ENCODE measurements at regions not wholly inside any gene's neighbourhood (a gene's known extent, or its start where the extent isn't known, plus 50 kb on each side); places are given as distances from the start of the nearest gene placed in this dataset.
"Not testable (repeated sequence)": the region's sequence is repeated elsewhere in the genome, so short reads cannot be mapped to it uniquely, and the experiment has no call there.

GRCh38 chr7:68030530-68030929, 1033.9 kb downstream of the TYW1 start:
- DNase-seq, result no peak

- DNase-seq, result no peak
Observed at GRCh38 chr7:68031180-68031943, 1034.7 kb downstream of the TYW1 start.

- DNase-seq, result no peak
Observed at GRCh38 chr7:68038621-68039314, 1042.1 kb downstream of the TYW1 start.

GRCh38 chr7:68041554-68041953, 1044.9 kb downstream of the TYW1 start:
- no peak for DNase-seq

GRCh38 chr7:68043546-68043945, 1046.9 kb downstream of the TYW1 start:
- DNase-seq, result no peak

- no peak for DNase-seq
Observed at GRCh38 chr7:68050627-68051026, 1054.0 kb downstream of the TYW1 start.

- no peak for DNase-seq
Observed at GRCh38 chr7:68058014-68058413, 1061.4 kb downstream of the TYW1 start.

- DNase-seq, result no peak
Observed at GRCh38 chr7:68063171-68063570, 1066.5 kb downstream of the TYW1 start.

GRCh38 chr7:68065581-68065980, 1068.9 kb downstream of the TYW1 start:
- DNase-seq, result no peak

- no peak for DNase-seq
Observed at GRCh38 chr7:68067845-68068244, 1071.2 kb downstream of the TYW1 start.

- no peak for DNase-seq
Observed at GRCh38 chr7:68070992-68071391, 1074.4 kb downstream of the TYW1 start.

GRCh38 chr7:68073701-68074100, 1077.1 kb downstream of the TYW1 start:
- DNase-seq, result no peak

GRCh38 chr7:68074242-68074641, 1077.6 kb downstream of the TYW1 start:
- no peak for DNase-seq

- DNase-seq, result no peak
Observed at GRCh38 chr7:68078157-68078710, 1081.6 kb downstream of the TYW1 start.

GRCh38 chr7:68082066-68082960, 1085.7 kb downstream of the TYW1 start:
- not testable (repeated sequence) for DNase-seq

- not testable (repeated sequence) for DNase-seq
Observed at GRCh38 chr7:68082961-68083657, 1086.5 kb downstream of the TYW1 start.

GRCh38 chr7:68087401-68087800, 1090.8 kb downstream of the TYW1 start:
- DNase-seq, result no peak

- no peak for DNase-seq
Observed at GRCh38 chr7:68088879-68089278, 1092.2 kb downstream of the TYW1 start.

- DNase-seq, result not testable (repeated sequence)
Observed at GRCh38 chr7:68090256-68090655, 1093.6 kb downstream of the TYW1 start.

GRCh38 chr7:68103319-68103718, 1106.7 kb downstream of the TYW1 start:
- DNase-seq, result no peak

- DNase-seq, result no peak
Observed at GRCh38 chr7:68107261-68107660, 1110.6 kb downstream of the TYW1 start.

GRCh38 chr7:68107968-68108367, 1111.3 kb downstream of the TYW1 start:
- no peak for DNase-seq

All from AML-193 (cell line).